GM18870 (cell line): ENCODE measurements at regions not wholly inside any gene's neighbourhood (a gene's known extent, or its start where the extent isn't known, plus 50 kb on each side); places are given as distances from the start of the nearest gene placed in this dataset.
"Not testable (repeated sequence)": the region's sequence is repeated elsewhere in the genome, so short reads cannot be mapped to it uniquely, and the experiment has no call there.

Experiments used
- ATAC-seq: cut with Tn5 transposase; IDR thresholded peaks from one replicate; pipeline ENCODE4 v1.9.1; 2021; ENCODE audit warnings: moderate library complexity; ENCODE audit not compliant: unreplicated experiment

DNA sequence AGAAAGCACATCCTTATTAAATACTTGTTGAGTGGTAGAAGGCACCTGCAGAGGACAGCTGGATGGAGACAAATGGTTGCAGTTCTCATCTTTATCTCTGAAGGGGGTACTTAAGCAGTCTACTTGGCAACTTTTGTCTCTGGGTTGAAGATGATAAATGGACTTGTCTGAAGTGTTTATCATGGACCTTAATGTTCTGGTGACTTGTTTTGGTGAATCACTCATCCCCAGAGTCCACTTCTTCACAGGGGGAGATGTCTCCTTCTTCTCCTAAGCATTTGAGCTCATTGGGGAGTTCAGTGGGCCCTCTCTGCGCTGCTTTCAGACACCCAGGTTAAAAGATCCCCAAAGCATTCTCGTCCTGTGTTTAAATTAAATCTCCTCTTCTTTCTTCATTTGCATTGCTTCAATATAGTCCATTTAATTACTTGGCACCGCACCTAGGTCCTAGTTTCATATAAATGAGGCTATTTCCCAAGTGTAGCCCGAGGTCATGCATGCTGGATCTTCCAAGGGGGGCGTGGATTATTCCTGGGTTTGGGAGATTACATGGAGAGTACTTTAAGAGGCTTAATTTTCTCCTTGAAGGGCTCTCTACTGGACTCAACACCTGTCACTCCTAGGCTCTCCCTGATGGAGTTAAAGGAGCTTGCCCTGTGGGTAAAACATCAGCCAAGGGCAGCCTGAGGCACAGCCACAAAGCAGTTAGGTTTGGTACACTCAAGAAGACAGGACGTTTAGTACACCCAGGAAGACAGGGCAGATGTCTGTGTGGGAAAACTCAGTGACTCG is 239.3 kb upstream of the C2CD4B start:
- no peak for ATAC-seq

DNA sequence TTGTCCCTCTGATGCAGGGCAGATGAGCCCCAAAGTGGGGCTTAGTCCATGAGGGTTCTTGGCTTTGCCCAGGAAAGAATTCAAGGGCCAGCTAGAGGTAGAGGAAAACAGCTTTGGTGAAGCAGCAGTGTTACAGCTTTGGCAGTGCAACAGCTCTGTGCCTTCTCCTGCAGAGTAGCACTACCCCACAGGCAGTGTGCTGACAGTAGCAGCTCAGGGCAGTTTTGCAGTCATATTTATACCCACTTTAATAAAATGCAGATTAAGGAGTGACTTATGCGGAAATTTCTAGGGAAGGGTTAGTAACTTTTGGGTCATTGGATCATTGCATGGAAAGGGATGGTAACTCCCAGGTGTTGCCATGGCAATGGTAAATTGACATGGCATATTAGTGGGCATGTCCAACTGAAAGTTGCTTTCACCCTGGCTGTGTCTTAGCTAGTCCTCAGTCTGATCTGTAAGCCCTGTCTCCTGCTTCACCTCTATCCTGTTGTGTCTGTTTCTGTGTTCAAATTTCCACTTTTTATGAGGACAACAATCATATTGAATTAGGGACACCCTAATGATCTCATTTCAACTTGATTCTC is 241.3 kb upstream of the C2CD4B start:
- no peak for ATAC-seq

DNA sequence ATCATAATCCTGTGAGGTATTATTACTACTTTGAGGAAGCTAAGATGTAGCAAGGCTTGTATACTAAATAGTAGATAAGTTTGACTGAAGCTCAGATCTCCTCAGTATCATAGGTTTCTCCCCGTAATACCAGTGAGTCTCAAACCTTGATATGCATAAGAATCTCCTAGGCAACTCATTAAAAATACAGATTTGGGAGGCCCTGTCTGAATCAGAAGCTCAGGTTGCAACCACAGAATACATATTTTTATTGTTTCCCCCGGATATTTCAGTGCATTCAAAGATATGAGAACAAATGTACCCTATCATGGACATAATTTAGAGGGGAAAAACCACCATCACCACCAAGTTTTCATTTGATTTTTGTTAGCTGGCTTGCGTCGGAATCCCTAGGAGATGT is 242.1 kb upstream of the C2CD4B start:
- no peak for ATAC-seq

DNA sequence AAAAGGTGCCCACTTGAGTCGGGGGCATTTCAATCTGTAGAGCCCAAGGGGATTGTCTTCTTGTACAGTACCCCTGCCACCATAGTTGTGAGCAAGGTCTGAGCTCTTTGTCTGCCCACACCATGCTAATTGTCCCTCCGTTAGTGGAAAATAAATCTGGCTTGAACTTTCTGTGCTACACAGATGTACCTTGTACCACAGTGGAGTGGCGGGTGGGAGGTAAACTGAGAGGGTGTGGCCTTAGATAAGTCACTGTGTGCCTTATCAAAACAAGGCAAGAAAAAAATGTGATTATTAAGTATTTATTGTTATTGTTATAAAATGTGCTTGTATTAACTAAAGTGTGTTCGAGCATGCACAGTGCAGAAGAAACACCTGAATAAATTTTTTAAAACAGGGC is 242.9 kb upstream of the C2CD4B start:
- ATAC-seq = no peak

DNA sequence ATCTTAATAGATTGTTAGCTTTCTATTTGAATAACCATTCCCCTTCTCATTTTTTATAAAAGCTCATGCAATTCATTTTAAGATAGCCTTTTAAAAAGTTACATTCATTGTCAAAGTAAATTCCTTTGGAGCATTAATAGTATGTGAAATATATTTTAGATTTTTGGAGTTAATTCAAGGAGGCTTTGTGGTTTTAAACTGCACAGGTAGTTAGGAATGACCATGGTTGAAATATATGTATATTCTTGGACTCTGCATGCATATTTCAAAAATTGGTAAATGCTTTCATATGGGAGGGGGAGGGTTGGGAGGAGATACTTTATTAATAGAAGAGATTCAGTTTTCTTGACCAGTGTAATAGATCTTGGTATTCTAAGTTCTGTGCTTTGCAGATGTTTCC is 244.4 kb upstream of the C2CD4B start:
- no peak for ATAC-seq

DNA sequence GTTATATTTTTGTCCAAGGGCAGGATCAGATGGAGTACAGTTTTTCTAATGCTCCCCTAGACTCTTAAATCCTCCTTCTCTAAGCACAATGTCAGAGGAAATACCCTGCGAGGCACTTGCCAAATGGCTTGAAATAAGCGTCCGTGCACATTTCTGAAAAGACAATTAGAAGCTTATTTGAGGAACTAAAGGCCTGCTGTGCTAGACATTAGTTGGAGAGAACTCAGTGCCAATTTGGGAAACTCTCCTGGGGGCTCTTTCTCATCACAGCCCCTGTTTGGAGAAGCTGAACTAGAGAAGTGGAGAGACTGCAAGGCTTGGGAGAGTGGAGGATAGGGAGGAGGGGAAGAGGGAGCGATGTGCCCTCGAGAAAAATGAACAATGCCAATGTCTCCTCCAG is 247.6 kb upstream of the C2CD4B start:
- no peak for ATAC-seq

DNA sequence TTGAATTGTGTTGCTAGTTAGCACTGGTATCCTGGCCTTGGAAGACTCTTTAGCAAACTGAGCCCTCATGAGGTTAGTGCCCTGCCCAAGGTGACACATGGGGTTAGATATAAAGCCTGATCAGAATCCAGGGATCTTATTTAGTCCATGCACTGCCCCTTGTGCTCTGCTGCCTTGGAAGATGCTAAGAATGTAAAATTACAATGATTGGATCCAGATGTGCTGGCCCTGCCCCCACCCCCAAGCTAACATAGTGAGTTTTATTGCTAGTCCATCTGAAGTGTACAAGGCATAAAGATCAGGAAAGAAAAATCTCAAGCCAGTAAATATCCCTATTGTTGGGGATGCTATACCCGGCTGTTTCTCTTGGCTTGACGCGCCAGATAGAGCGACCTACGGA is 248.1 kb upstream of the C2CD4B start:
- no peak for ATAC-seq

DNA sequence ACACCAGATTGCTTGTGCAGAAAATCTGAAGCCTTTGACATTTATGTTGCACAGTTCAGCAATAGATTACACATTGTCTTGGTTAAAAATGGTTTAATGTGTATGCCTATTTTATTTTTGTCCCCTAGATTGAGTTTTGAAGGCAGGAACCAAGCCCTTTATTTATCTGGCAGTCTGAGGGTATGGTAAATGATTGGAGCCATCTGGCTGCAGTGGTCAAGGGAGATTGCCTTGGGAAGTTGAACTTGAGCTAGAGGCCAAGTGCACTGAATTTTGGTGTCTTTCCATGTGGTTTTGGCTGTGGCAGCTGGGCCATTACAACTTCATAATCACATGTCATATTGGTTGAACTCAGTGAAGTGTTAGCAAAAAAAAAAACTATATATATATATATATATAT is 248.7 kb upstream of the C2CD4B start:
- ATAC-seq = no peak

DNA sequence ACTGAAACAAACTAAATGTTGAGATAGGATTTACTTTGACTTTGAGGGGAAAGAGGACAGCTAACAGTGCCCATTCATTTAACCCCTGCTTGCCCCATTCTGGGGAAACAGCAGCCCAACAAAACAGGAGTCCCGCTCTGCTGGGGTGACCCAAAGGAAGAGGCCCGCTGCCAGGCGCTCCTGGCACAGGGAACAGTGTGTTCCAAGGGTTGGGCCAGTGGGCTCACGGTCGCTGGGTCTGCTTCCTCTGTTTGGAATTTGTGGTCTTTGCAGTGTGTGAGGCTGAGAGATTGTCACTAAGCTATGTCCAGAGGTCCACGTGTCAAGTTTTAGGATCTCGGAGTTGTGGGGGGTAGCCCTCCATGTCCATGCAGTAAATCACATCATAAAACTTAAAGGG is 250.4 kb upstream of the C2CD4B start:
- ATAC-seq = no peak

DNA sequence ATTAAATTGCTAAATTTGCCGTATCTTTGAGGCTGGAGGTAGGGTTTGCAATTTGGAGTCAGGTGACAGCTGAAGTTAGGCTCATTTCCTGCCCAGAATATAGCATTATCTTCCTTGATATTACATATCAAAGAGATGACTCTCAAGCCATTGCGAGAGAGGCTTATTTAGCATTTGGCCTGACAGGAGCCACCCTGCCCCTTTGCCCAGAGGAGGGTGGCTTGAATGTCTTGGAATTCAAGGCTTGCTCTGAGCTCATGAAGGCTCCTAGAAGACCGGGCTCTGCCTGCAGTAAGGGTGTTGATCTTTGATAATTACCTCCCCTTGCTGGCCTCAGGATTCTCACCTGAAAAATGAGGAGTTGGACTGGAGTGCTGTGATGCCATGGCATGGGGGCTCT is 251.4 kb upstream of the C2CD4B start:
- no peak for ATAC-seq

DNA sequence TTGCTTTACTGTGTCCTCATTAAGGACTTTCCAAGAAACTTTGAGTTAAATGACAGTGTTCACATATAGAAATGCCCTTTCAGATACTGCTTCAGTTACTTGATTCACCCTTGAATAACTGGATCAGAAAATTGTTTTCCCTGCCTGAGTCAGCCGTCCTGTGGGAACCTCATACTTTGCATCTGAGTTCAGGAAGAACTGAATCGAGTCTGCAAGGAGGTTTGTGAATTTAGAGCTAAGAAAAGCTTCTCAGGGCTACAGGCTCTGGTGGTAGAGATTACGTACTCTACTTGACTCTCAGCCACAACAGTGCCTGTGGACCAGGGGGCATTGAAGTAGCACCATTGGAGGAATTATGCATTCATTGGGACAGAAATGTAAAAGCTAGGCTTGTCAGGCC is 252.4 kb upstream of the C2CD4B start:
- no peak for ATAC-seq

DNA sequence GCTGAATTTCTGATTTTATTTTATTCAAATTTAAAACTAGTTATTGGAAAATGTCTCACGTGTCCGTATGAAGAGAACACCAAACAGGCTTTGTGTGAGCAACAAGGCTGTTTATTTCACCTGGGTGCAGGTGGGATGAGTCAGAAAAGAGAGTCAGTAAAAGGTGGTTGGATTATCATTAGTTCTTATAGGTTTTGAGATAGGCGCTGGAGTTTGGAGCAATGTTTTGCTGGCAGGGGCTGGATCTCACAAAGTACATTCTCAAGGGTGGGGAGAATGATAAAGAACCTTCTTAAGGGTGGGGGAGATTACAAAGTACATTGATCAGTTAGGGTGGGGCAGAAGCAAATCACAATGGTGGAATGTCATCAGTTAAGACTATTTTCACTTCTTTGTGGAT is 253.4 kb upstream of the C2CD4B start:
- not testable (repeated sequence) for ATAC-seq

DNA sequence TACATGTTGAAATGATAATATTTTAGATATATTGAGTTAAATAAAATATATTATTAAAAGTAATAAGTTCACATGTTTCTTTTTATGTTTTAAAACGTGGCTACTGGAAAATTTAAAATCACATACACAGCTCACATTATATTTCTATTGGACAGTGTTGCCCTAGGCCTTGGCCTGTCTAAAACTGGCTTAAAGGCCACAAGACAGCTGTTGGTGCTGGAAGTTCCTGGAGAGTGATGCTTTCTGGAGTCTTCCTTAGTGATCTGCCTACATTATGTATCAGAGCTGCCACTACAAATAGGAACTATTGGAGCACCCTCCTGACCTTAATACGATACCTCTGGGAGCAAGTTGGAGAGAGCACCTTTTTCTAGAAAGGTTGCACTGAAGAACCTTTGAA is 254.1 kb upstream of the C2CD4B start:
- no peak for ATAC-seq

DNA sequence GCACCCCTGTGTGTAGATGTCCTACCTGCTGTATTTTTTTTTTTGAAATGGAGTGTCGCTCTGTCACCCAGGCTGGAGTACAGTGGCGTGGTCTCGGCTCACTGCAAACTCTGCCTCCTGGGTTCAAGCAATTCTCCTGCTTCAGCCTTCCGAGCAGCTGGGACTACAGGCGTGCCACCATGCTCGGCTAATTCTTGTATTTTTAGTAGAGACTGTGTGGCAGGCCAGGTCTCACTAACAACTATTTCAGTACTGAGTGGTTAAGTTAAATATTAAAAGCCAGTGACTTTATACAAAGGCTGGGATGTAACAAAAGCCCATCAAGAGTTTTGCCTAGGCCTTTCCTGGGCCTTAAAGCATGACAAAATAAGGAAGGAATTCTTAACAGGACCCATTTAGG is 255.3 kb upstream of the C2CD4B start:
- ATAC-seq = not testable (repeated sequence)

DNA sequence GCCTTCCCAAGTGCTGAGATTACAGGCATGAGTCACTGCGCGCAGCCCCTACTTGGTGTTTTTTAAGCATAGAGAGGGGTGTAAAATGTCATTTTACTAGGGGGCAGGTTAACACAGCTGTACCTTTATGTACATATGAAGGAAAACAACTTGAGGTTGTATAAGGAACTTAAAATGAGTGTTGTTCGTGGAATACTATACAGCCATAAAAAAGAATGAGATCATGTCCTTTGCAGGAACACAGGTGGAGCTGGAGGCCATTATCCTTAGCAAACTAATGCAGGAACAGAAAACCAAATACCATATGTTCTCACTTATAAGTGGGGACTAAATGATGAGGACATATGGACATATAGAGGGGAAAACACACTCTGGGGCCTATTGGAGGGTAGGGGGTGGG is 256.2 kb upstream of the C2CD4B start:
- no peak for ATAC-seq

DNA sequence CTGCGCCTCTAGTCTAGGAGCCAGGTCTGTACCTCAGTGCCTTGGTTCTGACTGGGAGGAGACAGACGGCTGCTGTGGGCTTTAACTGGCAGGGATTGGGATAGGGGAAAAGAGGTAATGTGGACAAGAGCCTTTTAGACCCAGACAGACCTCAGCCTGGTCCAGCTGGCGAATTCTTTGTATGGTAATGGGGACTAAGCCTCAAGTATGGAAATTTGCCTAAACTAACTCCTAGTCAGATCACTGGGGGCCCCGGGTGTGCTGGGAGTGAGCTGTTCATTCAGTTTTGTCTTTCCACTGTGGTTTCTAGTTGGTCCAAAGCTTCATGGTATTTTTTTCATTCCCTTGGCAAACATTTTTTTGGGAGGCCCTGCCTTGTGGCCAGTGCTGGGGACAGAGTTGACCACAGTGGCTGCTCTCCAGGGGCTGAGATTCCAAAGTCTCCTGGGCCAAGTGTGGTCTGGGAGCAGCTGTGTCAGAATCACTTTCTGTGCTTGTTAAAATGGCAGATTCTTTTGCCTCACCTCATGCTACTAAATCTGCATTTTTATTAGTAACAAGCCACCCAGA is 261.4 kb upstream of the C2CD4B start:
- no peak for ATAC-seq

DNA sequence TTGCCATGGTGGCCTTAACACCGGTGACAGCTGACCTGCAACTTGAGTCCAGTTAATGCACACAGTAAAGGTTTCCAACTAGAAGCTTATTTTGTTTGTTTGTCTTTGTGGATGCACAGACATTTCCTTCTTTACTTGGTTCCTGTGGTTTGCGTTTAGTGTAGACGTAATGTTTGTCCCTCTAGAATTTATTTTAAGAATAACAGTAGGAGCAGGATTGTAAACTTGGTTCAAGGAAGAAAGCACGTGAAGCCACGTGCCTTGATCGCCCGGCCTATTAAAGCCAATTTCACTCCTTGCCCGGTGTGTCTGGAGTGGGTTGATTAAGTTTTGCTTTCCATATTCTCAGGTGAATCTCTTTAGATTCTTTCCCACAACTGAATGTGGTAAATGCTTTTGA is 263.2 kb upstream of the C2CD4B start:
- no peak for ATAC-seq

DNA sequence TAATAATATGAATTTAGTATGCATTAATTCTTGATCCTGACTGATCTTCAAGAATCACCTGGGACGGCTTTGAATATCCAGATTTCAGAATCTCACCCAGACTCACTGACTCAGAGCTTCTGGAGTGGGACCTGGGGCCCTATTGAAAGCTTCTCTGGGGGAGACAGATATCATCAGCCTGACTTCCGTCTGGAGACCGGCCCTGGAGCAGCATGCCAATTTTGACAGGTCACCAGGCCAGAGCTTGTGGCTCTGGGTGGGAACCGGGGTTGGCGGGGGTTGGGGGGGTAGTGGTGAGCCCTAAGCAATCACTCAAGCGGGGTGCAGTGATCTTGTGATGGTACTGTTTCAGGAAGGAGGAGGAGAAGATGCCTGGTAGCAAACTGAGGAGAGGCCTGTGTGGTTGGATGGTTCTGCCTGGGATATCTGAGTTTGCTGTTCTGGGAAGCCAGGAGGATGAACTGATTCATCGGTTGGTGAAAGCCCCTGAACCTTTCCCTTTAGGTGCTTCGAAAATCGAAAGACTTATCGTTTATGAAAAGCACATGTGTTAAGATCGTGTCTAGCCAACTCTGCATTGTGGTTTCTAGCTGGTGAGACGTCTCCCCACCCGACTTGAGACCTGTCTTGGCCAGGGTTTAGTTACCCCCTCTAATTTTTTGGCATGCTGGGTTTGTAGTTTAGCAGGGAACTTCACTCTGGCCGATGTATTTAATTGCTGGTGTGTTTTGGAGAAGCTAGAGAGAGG is 263.9 kb upstream of the C2CD4B start:
- ATAC-seq = no peak

DNA sequence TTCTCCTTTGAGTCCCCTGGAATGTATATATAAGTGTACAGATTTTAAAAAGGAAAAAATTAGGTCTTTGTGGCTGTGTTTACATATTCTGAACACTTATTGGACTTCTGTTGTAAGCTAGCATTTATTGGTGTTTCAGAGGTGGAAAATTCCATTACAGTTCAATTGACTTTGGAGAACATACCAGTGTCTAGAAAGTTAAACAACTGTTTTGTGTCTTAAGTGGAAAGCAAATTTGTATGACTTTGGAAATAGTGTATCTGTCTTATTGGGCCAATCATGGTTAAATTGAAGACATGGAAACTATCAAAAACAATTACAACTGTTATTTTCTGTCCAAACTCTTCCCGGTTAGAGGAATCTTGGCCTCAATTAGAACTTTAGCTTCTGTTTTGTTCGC is 265.0 kb upstream of the C2CD4B start:
- ATAC-seq = no peak

DNA sequence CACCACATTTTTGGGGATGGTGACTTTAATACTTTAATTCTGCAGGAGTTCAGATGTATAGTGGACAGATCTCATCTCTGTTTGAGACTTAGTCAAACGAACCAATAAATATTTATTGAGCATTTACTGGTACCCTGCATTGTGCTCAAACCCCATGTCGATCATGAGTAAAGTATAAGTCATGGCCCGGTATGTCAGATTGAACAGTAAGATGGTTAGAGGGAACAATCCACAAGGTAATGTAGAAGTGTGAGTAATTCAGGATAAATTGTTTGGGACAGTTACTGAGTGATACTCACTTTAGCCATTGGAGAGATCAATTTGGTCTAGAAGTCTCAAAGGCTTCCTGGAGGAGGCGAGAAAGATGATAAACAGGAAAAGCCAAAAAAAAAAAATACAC is 265.5 kb upstream of the C2CD4B start:
- ATAC-seq = no peak

DNA sequence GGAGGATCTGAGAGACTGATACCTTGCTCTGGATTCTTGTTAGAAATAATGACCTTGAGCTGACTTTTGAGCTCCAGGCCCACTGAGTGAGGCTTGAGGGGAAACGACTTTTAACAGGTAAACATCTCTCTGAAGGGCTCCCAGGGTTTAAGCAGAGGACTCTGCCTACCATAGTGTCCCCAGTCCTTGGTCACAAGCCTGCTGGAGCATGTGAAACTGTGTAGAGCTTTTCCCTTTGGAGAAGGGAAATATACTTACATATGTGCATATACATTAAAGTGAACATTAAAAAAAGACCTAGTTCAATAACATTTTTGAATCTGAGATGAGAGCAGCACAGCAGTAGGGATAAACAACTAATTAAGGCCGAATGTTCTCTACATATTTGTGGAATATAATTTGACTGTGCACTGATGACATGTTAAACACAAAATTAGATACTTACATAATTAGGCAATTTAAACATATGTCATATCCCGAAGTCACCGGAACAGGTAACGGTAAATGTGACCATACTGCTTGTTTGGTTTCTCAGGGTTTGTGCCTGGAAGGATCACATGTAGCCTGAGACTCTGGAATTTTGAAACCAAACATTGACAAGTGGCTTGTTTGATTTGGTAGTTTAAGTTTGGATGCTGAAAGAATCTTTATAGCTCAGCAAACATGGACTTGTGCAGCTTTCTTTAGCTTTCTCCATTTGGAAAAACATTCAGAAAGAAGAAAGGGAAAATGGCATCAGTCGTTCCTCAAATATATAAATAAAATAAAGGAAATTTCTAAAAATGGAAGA is 266.1 kb upstream of the C2CD4B start:
- ATAC-seq = no peak
